ENCODE measurements at regions not wholly inside any gene's neighbourhood (a gene's known extent, or its start where the extent isn't known, plus 50 kb on each side); places are given as distances from the start of the nearest gene placed in this dataset.

DNA sequence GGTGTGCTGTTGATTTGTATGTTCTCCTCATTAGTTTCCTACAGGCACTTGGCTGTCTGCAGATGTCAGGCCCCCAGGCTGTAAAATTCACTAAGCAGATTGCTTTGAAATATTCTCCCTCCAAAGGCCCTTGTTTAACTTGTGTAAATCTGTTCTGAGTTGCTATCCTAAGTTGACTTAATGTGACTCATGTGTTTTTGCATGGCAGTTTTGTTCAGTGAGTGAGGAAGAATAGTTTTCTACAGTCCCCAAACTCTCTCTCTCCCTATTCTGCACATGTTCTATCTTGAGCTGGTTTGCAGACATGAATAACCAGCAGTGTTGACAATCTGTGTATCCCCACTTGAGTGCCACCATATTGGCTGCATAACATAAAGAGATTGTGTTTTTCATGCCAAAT, 1005.4 kb upstream of the DDX18 start:
- no peak overlapping the region for H2BK15ac ChIP-seq (ENCODE audit: low read length)
- no peak for DNase-seq (ENCODE audit: low read depth in 1 of 2, low spot score in 2 of 2)
- ChIA-PET POLR2A (ENCODE audit: partially characterized antibody) (no interaction called here), CTCF (ENCODE audit: partially characterized antibody) (no interaction called here)
- H3K27me3 ChIP-seq (replicated peaks in 1 of 4; ENCODE audit: control insufficient read depth in 3 of 4, extremely low read depth in 1 of 4, insufficient read depth in 3 of 4, low read length in 3 of 4), result no peaks in the 10 kb centered on the region
- H3K4me3 ChIP-seq (ENCODE audit: extremely low read depth in 1 of 4, insufficient read depth in 2 of 4, low read depth in 3 of 4, low read length in 4 of 4), result no peak overlapping the region
- H3K79me1 ChIP-seq (ENCODE audit: low read depth, low read length), result no peaks in the 10 kb centered on the region
- no peak overlapping the region for H3K4me2 ChIP-seq (ENCODE audit: insufficient read depth in 1 of 2, low read depth in 2 of 2, low read length in 2 of 2)
- H3K79me2 ChIP-seq (ENCODE audit: control insufficient read depth in 1 of 2, insufficient read depth in 2 of 2, low read length in 2 of 2), result no peaks in the 10 kb centered on the region
- H4K8ac ChIP-seq (ENCODE audit: extremely low read depth, insufficient read depth, low read length), result no peak overlapping the region
- no peak overlapping the region for H3K14ac ChIP-seq (ENCODE audit: insufficient read length)
- H3K27ac ChIP-seq (ENCODE audit: low read depth, low read length), result no peak overlapping the region
- no peak overlapping the region for H3K9ac ChIP-seq (replicated peaks in 1 of 4; ENCODE audit: extremely low read depth in 1 of 4, low read depth in 3 of 4, low read length in 3 of 4)
- H3K18ac ChIP-seq (ENCODE audit: extremely low read depth, low read length), result no peak overlapping the region
- no peak overlapping the region for H2BK20ac ChIP-seq (ENCODE audit: low read length)
- H3K4ac ChIP-seq (replicated peaks; ENCODE audit: insufficient read length, low read depth, low read length), result no peak overlapping the region
- no peak overlapping the region for H2AK5ac ChIP-seq (ENCODE audit: low read depth, low read length)
- no peak for TF ChIP-seq RXRA (IDR thresholded peaks at IDR 0.05; ENCODE audit: insufficient read depth, low read depth, low read length)
- no peak for TF ChIP-seq MAFK (IDR thresholded peaks at IDR 0.05; ENCODE audit: low read depth, low read length)
- TF ChIP-seq SIRT6 (IDR thresholded peaks at IDR 0.05; ENCODE audit: low read length), result no peak
- TF ChIP-seq, protein P1, sequence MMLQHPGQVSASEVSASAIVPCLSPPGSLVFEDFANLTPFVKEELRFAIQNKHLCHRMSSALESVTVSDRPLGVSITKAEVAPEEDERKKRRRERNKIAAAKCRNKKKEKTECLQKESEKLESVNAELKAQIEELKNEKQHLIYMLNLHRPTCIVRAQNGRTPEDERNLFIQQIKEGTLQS (IDR thresholded peaks at IDR 0.05; ENCODE audit: insufficient read depth, low read depth, low read length), result no peak
- TF ChIP-seq CBX5 (IDR thresholded peaks at IDR 0.05; ENCODE audit: low read depth, low read length), result no peak
- TF ChIP-seq TEAD4 (IDR thresholded peaks at IDR 0.05; ENCODE audit: low read depth, low read length), result no peak
- TF ChIP-seq BRCA1 (IDR thresholded peaks at IDR 0.05; ENCODE audit: low read depth, low read length), result no peak
- H4K5ac ChIP-seq (ENCODE audit: insufficient read length, low read depth, low read length), result no peak overlapping the region
- no peaks in the 10 kb centered on the region for H3K4me1 ChIP-seq (replicated peaks in 1 of 4; ENCODE audit: control insufficient read depth in 3 of 4, insufficient read depth in 4 of 4, low read length in 3 of 4)
- no peaks in the 10 kb centered on the region for H3K36me3 ChIP-seq (ENCODE audit: control insufficient read depth in 2 of 4, insufficient read depth in 4 of 4, low read length in 3 of 4)
- H3K56ac ChIP-seq (replicated peaks; ENCODE audit: insufficient read length, low read depth, low read length), result no peak overlapping the region
- no peaks in the 10 kb centered on the region for H4K20me1 ChIP-seq (replicated peaks in 1 of 2; ENCODE audit: control insufficient read depth in 1 of 2, insufficient read depth in 2 of 2, low read length in 2 of 2)
- H3K23me2 ChIP-seq (ENCODE audit: low read depth, low read length), result no peaks in the 10 kb centered on the region
- no peak overlapping the region for H4K91ac ChIP-seq (replicated peaks; ENCODE audit: insufficient read length, low read length)
- H2AFZ ChIP-seq (ENCODE audit: low read length), result no peak overlapping the region
- H3K23ac ChIP-seq (ENCODE audit: insufficient read length), result no peak overlapping the region
- no peak overlapping the region for H2BK5ac ChIP-seq (ENCODE audit: low read depth, low read length)
- no peaks in the 10 kb centered on the region; a peak in 1 of 4 replicates for H3K9me3 ChIP-seq (ENCODE audit: insufficient read depth in 2 of 2, low read depth in 1 of 2, low read length in 1 of 2)
- FAIRE-seq, result no peak
- no peak overlapping the region for H2BK12ac ChIP-seq (ENCODE audit: low read depth, low read length)
- no peak overlapping the region for H2BK120ac ChIP-seq (replicated peaks; ENCODE audit: low read depth, low read length)
